ENCODE measurements at regions not wholly inside any gene's neighbourhood (a gene's known extent, or its start where the extent isn't known, plus 50 kb on each side); places are given as distances from the start of the nearest gene placed in this dataset.

DNA sequence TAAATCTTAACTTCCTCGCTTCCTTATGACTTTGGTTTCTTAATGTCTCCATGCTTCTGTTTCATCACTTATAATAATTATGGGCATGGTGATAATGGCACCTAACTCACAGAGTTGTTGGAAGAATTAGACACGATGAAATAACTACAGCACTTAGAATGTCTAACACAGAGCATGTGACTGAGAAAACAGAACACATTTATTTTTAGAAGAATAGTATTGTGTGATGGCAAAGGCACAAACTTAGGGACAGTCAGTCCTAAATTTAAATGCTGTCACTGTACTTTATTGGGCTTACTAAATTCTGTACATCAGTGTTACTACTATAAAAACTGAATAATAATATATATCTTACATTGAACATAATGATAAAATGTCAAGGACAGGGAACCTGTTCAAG is 391.1 kb upstream of the JAG1 start:
- no peak for DNase-seq (ENCODE audit: low read depth)
- TF ChIP-seq, protein P1, sequence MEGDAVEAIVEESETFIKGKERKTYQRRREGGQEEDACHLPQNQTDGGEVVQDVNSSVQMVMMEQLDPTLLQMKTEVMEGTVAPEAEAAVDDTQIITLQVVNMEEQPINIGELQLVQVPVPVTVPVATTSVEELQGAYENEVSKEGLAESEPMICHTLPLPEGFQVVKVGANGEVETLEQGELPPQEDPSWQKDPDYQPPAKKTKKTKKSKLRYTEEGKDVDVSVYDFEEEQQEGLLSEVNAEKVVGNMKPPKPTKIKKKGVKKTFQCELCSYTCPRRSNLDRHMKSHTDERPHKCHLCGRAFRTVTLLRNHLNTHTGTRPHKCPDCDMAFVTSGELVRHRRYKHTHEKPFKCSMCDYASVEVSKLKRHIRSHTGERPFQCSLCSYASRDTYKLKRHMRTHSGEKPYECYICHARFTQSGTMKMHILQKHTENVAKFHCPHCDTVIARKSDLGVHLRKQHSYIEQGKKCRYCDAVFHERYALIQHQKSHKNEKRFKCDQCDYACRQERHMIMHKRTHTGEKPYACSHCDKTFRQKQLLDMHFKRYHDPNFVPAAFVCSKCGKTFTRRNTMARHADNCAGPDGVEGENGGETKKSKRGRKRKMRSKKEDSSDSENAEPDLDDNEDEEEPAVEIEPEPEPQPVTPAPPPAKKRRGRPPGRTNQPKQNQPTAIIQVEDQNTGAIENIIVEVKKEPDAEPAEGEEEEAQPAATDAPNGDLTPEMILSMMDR (IDR thresholded peaks at IDR 0.05; ENCODE audit: control insufficient read depth, extremely low read depth, insufficient read depth), result no peak
- no peak overlapping the region for H3K4me3 ChIP-seq (ENCODE audit: low read depth, low read length)

DNA sequence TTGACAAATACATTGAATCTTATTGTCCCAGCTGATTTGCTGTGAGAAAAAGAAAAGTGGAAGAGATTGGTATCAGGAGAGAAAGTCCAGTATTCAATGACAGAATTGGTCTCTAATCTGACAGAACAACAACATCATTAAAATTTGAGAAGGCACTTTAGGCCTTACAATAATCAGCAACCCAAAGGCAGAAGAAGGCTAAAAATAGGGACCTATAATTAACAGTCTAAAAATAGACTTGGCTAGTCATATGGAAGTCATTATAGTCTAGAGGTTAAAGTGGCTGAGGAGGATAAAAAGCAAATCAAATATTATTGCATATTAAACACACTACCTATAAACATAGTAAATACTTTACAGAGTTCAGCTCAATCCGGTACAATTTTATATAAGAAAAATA is 393.6 kb upstream of the JAG1 start:
- H3K4me3 ChIP-seq (ENCODE audit: low read depth, low read length), result no peak overlapping the region
- no peak for DNase-seq (ENCODE audit: low read depth)
- TF ChIP-seq, protein P1 (IDR thresholded peaks at IDR 0.05; ENCODE audit: control insufficient read depth, extremely low read depth, insufficient read depth), result no peak

DNA sequence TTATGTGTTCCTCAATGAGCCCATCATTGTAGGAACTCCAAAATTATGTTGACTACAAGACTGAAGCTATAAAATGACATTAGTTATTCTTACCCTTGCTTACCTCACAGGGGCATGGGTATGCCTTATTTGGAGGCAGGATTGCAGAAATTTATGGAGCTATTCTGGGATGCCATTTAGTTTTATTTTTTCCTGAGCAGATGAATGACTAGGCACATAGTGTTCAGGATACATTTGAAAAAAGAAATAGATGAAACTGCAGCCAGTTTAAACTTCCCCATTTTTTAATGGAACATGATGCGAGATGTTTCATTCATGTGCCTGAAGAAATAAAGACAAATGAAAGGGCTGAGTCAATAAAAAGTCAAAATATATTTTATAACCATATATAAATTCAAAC is 399.2 kb upstream of the JAG1 start:
- DNase-seq (ENCODE audit: low read depth), result no peak
- no peak overlapping the region for H3K4me3 ChIP-seq (ENCODE audit: low read depth, low read length)
- TF ChIP-seq, protein P1 (IDR thresholded peaks at IDR 0.05; ENCODE audit: control insufficient read depth, extremely low read depth, insufficient read depth), result no peak

DNA sequence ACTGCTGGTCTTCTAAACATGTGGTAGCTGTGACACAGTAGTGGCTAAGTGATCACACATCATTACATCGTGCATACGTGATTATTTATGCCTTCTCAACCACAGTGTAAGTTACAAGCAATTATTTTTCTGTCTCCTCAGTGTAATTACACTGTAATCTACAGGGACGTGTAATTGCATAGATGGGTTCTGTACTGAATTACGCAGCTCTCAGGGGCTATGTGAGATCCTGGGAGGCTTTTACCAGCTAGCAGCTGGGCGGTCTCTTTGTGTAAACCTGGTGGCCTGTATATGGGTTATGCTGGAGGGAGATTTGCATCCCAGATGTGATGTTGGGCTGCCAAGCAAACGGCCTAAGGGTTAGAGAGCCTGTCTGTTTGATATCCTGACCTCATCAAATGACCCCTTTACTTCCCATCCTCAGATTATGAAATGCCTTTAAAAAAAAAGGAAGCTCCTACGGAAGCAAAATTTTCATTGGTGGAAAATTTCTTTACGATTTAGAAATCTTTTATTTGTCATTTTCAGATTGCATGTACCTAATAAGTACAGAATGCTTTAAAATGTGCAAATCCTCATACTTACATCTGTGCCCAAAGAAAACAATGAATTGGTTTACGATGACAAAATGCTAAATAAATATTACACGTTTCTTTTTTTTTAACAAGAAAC is 402.8 kb upstream of the JAG1 start:
- no peak for DNase-seq (ENCODE audit: low read depth)
- no peak overlapping the region for H3K4me3 ChIP-seq (ENCODE audit: low read depth, low read length)
- TF ChIP-seq, protein P1 (IDR thresholded peaks at IDR 0.05; ENCODE audit: control insufficient read depth, extremely low read depth, insufficient read depth), result no peak

DNA sequence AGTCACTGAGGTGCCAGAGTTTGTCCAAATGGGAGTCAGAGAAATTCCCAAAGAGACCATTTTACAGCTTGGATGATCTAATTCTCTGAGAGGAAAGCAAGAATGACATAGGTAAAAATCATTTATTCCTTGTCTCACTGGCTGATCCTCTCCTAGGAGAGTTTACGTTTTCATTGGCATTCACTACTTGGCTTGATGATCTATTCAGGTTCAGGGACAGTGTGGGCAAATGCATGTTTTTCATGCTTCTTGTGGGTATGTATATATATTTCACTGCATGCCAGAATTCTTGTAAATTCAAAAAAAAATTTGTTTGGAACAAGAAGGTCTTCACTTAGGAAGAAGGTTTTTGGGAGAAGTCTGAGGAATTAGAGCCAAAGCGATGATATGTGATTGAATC is 403.4 kb upstream of the JAG1 start:
- DNase-seq (ENCODE audit: low read depth), result no peak
- TF ChIP-seq, protein P1 (IDR thresholded peaks at IDR 0.05; ENCODE audit: control insufficient read depth, extremely low read depth, insufficient read depth), result no peak
- H3K4me3 ChIP-seq (ENCODE audit: low read depth, low read length), result no peak overlapping the region

DNA sequence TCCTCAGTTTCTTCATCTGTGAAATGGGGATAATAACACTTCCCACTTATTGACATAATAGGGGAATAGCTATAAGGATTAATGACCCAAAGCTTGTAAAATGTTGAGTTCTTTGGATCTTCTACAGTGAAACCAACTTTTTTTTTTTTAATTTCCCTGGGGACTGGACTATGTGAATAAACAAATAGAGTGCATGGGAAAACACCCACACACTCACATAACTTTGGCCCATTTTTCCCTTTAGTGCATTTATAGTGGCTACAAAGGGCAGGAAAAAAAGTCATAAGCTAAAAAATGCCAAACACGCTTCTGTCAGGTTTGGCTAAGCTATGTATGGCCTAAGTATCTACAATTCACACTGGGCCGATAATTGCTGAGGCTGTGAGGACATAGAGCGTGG is 406.2 kb upstream of the JAG1 start:
- H3K4me3 ChIP-seq (ENCODE audit: low read depth, low read length), result no peak overlapping the region
- no peak for DNase-seq (ENCODE audit: low read depth)
- TF ChIP-seq, protein P1 (IDR thresholded peaks at IDR 0.05; ENCODE audit: control insufficient read depth, extremely low read depth, insufficient read depth), result no peak

DNA sequence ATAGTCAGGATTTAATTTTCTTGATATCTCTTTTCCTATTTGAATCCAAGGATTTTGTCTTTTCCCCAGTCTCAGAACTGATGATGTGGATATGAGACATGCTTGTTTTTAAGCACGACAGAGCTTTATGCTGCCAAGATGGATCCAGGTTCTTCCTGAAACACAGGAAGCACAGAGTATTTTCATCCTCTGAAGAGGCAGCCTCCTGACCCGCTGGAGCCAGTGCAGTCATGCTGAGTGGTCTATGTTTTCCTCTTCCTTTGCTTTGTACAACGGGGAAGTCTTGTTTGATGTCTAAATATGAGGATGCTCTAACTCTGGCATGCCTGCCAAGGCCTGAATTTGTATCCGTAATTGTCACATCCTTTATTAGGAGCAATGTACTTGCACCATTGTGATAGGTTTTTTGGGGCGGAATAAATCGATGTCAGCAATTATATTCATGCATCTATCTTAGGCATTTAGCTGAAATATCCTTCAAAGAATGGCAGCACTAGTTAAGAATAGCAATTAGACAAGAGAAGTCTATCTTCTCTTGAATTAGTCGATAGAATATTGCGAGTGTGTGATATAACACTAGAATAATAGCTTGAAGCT is 407.1 kb upstream of the JAG1 start:
- H3K4me3 ChIP-seq (ENCODE audit: low read depth, low read length), result no peak overlapping the region
- no peak for DNase-seq (ENCODE audit: low read depth)
- TF ChIP-seq, protein P1 (IDR thresholded peaks at IDR 0.05; ENCODE audit: control insufficient read depth, extremely low read depth, insufficient read depth), result no peak

Measured in LNCaP clone FGC (cell line).